GM12873 (cell line): ENCODE measurements at regions not wholly inside any gene's neighbourhood (a gene's known extent, or its start where the extent isn't known, plus 50 kb on each side); places are given as distances from the start of the nearest gene placed in this dataset.

Source experiments
- CTCF ChIP-seq: IDR thresholded peaks from 2 replicates; pipeline ENCODE4 v1.5.1; 2012; ENCODE audit warnings: low read depth, mild to moderate bottlenecking, moderate library complexity, low read length, control low read depth; ENCODE audit not compliant: insufficient read depth; ENCODE audit errors: missing control alignments

GRCh38 chr6:74145931-74146330 lies 449.9 kb downstream of the CD109 start:
- TF ChIP-seq CTCF, result no peak

GRCh38 chr6:74137911-74138310 lies 441.9 kb downstream of the CD109 start:
- TF ChIP-seq CTCF, result no peak

- no peak for TF ChIP-seq CTCF
These were observed 438.3 kb downstream of the CD109 start for GRCh38 chr6:74134327-74134726.

- no peak for TF ChIP-seq CTCF
These were observed 437.1 kb downstream of the CD109 start for GRCh38 chr6:74133073-74133472.

GRCh38 chr6:74130641-74131040 lies 434.6 kb downstream of the CD109 start:
- no peak for TF ChIP-seq CTCF

GRCh38 chr6:74128536-74128935 lies 432.5 kb downstream of the CD109 start:
- TF ChIP-seq CTCF, result no peak

GRCh38 chr6:74117113-74117512 lies 421.1 kb downstream of the CD109 start:
- TF ChIP-seq CTCF, result no peak

GRCh38 chr6:74115674-74116073 lies 419.7 kb downstream of the CD109 start:
- no peak for TF ChIP-seq CTCF
